Left ventricle myocardium inferior (tissue), 1 donor: ENCODE measurements at regions not wholly inside any gene's neighbourhood (a gene's known extent, or its start where the extent isn't known, plus 50 kb on each side); places are given as distances from the start of the nearest gene placed in this dataset.
A peak's percentile ranks its signal among the peaks of the same experiment; 100 is the strongest.
"Not testable (repeated sequence)": the region's sequence is repeated elsewhere in the genome, so short reads cannot be mapped to it uniquely, and the experiment has no call there.

Source experiments
- DNase-seq: peaks from one replicate; pipeline ENCODE4 v3.0.0-alpha.2; 2020
- H3K27ac ChIP-seq: fragments of 200-600 bp; replicated peaks from 2 replicates; pipeline ENCODE4 v1.8.0; 2021
- H3K27me3 ChIP-seq: fragments of 200-600 bp; 2 replicates; pipeline ENCODE4 v1.8.0; 2021; ENCODE audit warnings: low read depth
- H3K36me3 ChIP-seq: fragments of 200-600 bp; 2 replicates; pipeline ENCODE4 v1.8.0; 2021
- H3K4me1 ChIP-seq: fragments of 200-600 bp; 2 replicates; pipeline ENCODE4 v1.8.0; 2021
- H3K4me3 ChIP-seq: fragments of 200-600 bp; 2 replicates; pipeline ENCODE4 v1.8.0; 2021; ENCODE audit warnings: mild to moderate bottlenecking, moderate library complexity
- H3K9me3 ChIP-seq: fragments of 200-600 bp; replicated peaks from 2 replicates; pipeline ENCODE4 v1.8.0; 2021
- CTCF ChIP-seq: fragments of 200-600 bp; IDR thresholded peaks from 2 replicates; pipeline ENCODE4 v1.8.0; 2021; ENCODE audit warnings: antibody characterized with exemption, mild to moderate bottlenecking, borderline replicate concordance
- intact Hi-C: fragments of 100-400 bp; cut with micrococcal nuclease; formaldehyde crosslinking; loops from one replicate; pipeline ENCODE4 v1.11.0; 2022
- donor health status: DM: no; HTN: yes; CAD: no; lungs with severe emphysema.

- intact Hi-C loops = no loop called here
- H3K4me3 ChIP-seq = no peak overlapping the region
- H3K4me1 ChIP-seq = peaks cover 14% of the 10 kb centered on the region
- TF ChIP-seq CTCF = no peak
- H3K27ac ChIP-seq = peak overlapping the region; percentile 2
- H3K9me3 ChIP-seq = peaks cover 7% of the 10 kb centered on the region
- no peaks in the 10 kb centered on the region for H3K27me3 ChIP-seq
- DNase-seq = no peak
- H3K36me3 ChIP-seq = no peaks in the 10 kb centered on the region
Observed at GRCh38 chr9:13920557-13920956, 393.4 kb downstream of the NFIB start.

- Histone ChIP-seq H3K4me1 (peaks cover 24% of the 10 kb centered on the region), H3K4me3 (no peak overlapping the region), H3K9me3 (peaks cover 7% of the 10 kb centered on the region), H3K27ac (no peak overlapping the region), H3K27me3 (no peaks in the 10 kb centered on the region), H3K36me3 (no peaks in the 10 kb centered on the region)
- TF ChIP-seq CTCF = no peak
- DNase-seq = no peak
- intact Hi-C loops = no loop called here
Observed at GRCh38 chr9:13919401-13919800, 394.5 kb downstream of the NFIB start.

GRCh38 chr9:13917534-13917933 lies 396.4 kb downstream of the NFIB start:
- intact Hi-C loops = no loop called here
- TF ChIP-seq CTCF = no peak
- Histone ChIP-seq H3K36me3 (no peaks in the 10 kb centered on the region), H3K27ac (no peak overlapping the region), H3K9me3 (no peaks in the 10 kb centered on the region), H3K27me3 (no peaks in the 10 kb centered on the region), H3K4me1 (peaks cover 29% of the 10 kb centered on the region), H3K4me3 (no peak overlapping the region)
- DNase-seq = no peak

GRCh38 chr9:13915591-13916301 lies 398.2 kb downstream of the NFIB start:
- DNase-seq = no peak
- TF ChIP-seq CTCF = no peak
- no peak overlapping the region for H3K4me3 ChIP-seq
- intact Hi-C loops = no loop called here
- H3K27me3 ChIP-seq = no peaks in the 10 kb centered on the region
- no peaks in the 10 kb centered on the region for H3K9me3 ChIP-seq
- H3K4me1 ChIP-seq = peaks cover 24% of the 10 kb centered on the region
- H3K36me3 ChIP-seq = no peaks in the 10 kb centered on the region
- peak overlapping the region; percentile 80 for H3K27ac ChIP-seq

- Histone ChIP-seq H3K27me3 (no peaks in the 10 kb centered on the region), H3K27ac (peak overlapping the region; percentile 80), H3K4me3 (no peak overlapping the region), H3K4me1 (peaks cover 22% of the 10 kb centered on the region), H3K36me3 (no peaks in the 10 kb centered on the region), H3K9me3 (no peaks in the 10 kb centered on the region)
- DNase-seq = no peak
- no peak for TF ChIP-seq CTCF
- intact Hi-C loops = no loop called here
Observed at GRCh38 chr9:13915131-13915530, 398.8 kb downstream of the NFIB start.

GRCh38 chr9:13911473-13911872 lies 402.5 kb downstream of the NFIB start:
- intact Hi-C loops = no loop called here
- no peak for DNase-seq
- Histone ChIP-seq H3K27ac (no peak overlapping the region), H3K27me3 (no peaks in the 10 kb centered on the region), H3K9me3 (peaks cover 13% of the 10 kb centered on the region), H3K36me3 (no peaks in the 10 kb centered on the region), H3K4me3 (no peak overlapping the region), H3K4me1 (peaks cover 22% of the 10 kb centered on the region)
- no peak for TF ChIP-seq CTCF

GRCh38 chr9:13907842-13908241 lies 406.1 kb downstream of the NFIB start:
- intact Hi-C loops, DNase-seq, H3K4me3 ChIP-seq, H3K27me3 ChIP-seq, H3K36me3 ChIP-seq, H3K27ac ChIP-seq: not testable (repeated sequence)
- Histone ChIP-seq H3K4me1 (peaks cover 12% of the 10 kb centered on the region), H3K9me3 (peaks cover 18% of the 10 kb centered on the region)
